Spleen (tissue), 7 donors: ENCODE measurements at regions not wholly inside any gene's neighbourhood (a gene's known extent, or its start where the extent isn't known, plus 50 kb on each side); places are given as distances from the start of the nearest gene placed in this dataset.

Source experiments
- POLR2A ChIP-seq, 3 donors: fragments of 450-650 bp; IDR thresholded peaks; one replicate each; pipeline ENCODE4 v1.5.1; 2017; ENCODE audit warnings: antibody characterized with exemption in 3 of 3, mild to moderate bottlenecking in 1 of 3
- POLR2AphosphoS5 ChIP-seq, 3 donors: sonication (generic); formaldehyde crosslinking; IDR thresholded peaks; one replicate each; pipeline ENCODE4 v1.5.1; 2017; ENCODE audit warnings: antibody characterized with exemption in 3 of 3
- TF ChIP-seq, protein P1 (sequence below), 11 experiments: fragments of 200-600 bp in 7 of 11; fragments of 450-650 bp in 4 of 11; sonication (generic) in 4 of 11; IDR thresholded peaks in 8 of 11; conservative IDR thresholded peaks in 3 of 11; 1 replicate in 7 of 11; 2 replicates in 4 of 11; pipeline versions ENCODE4 v1.4.0 to v1.8.0; 2016 to 2021; ENCODE audit warnings: antibody characterized with exemption in 11 of 11, inconsistent platforms in 4 of 11, mild to moderate bottlenecking in 1 of 11
- donor health status: DM: no; HTN: no; CAD: no; lungs with moderate emphysema.
- donor health status: DM: no; HTN: no; CAD: no.
- donor health status: DM: no; HTN: no; CAD: no.

DNA sequence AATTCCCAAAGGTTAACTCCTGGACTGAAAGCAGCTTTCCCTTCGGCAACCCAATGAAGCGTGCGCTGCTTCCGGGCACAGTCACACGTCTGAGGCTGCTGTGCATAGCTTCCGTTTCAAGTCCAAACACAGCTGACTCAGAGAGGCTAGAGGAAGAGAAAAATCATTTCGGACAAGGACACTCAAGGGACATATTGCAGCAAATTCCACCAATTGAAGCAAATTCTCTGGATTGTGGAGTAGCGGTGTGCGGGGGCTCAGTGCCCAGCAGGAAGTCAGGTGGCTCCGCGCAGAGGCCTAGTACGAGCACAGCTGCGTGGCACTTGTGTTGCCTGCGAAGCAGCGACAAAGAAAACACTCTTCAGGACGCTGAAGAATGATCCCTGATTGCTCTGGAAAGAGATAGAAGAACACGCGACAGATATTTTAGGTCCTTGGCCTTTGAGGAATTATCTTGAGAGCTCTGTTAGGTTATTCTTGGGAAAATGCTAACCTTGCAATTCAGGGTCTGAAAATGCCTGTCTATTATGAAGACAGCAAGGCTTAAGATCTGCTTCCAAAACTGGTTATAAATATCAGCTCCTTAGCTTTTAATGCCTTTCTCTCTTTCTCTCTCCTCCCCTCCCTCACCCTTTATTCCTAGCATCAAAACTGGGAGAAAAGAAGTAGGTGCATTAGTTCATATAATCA is 352.6 kb upstream of the DLGAP1 start:
- TF ChIP-seq, protein P1, sequence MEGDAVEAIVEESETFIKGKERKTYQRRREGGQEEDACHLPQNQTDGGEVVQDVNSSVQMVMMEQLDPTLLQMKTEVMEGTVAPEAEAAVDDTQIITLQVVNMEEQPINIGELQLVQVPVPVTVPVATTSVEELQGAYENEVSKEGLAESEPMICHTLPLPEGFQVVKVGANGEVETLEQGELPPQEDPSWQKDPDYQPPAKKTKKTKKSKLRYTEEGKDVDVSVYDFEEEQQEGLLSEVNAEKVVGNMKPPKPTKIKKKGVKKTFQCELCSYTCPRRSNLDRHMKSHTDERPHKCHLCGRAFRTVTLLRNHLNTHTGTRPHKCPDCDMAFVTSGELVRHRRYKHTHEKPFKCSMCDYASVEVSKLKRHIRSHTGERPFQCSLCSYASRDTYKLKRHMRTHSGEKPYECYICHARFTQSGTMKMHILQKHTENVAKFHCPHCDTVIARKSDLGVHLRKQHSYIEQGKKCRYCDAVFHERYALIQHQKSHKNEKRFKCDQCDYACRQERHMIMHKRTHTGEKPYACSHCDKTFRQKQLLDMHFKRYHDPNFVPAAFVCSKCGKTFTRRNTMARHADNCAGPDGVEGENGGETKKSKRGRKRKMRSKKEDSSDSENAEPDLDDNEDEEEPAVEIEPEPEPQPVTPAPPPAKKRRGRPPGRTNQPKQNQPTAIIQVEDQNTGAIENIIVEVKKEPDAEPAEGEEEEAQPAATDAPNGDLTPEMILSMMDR (IDR thresholded peaks at IDR 0.05 in 8 of 11, conservative IDR thresholded peaks at IDR 0.05 in 3 of 11) = no peak
- TF ChIP-seq POLR2A (IDR thresholded peaks at IDR 0.05) = no peak
- no peak for TF ChIP-seq POLR2AphosphoS5 (IDR thresholded peaks at IDR 0.05)
